ENCODE measurements at regions not wholly inside any gene's neighbourhood (a gene's known extent, or its start where the extent isn't known, plus 50 kb on each side); places are given as distances from the start of the nearest gene placed in this dataset.

GRCh38 chrX:121356850-121357171, 309.4 kb downstream of the GLUD2 start:
- Histone ChIP-seq H3K27ac (ENCODE audit: low read depth in 1 of 2, low read length in 2 of 2) (no peak overlapping the region), H3K4me1 (ENCODE audit: control insufficient read depth in 4 of 4, insufficient read depth in 4 of 4, low read length in 3 of 4) (no peaks in the 10 kb centered on the region), H3K9me3 (ENCODE audit: control insufficient read depth in 4 of 4, low read length in 3 of 4) (no peaks in the 10 kb centered on the region), H3K4me3 (ENCODE audit: low read depth in 1 of 3, low read length in 3 of 3) (no peak overlapping the region), H3K36me3 (ENCODE audit: control insufficient read depth in 4 of 4, insufficient read depth in 3 of 4, low read depth in 1 of 4, low read length in 3 of 4) (no peaks in the 10 kb centered on the region), H3K27me3 (ENCODE audit: control insufficient read depth in 4 of 4, insufficient read depth in 4 of 4, low read length in 3 of 4) (no peaks in the 10 kb centered on the region), H3K9ac (ENCODE audit: low read depth in 1 of 2, low read length in 2 of 2) (no peak overlapping the region)
- DNase-seq (ENCODE audit: low spot score) = no peak
- 96% methylated on average over 6 of the region's 6 CpGs for WGBS
- TF ChIP-seq CTCF (IDR thresholded peaks at IDR 0.05; ENCODE audit: low read depth, low read length, missing input control) = no peak
- TF ChIP-seq RAD21 (IDR thresholded peaks at IDR 0.05) = no peak
- TF ChIP-seq FOXA2 (IDR thresholded peaks at IDR 0.05) = no peak
- TF ChIP-seq NR2F2 (IDR thresholded peaks at IDR 0.05) = no peak
- TF ChIP-seq HNF4A (conservative IDR thresholded peaks at IDR 0.05) = no peak
- no peak for TF ChIP-seq HNF4G (IDR thresholded peaks at IDR 0.05)
- no peak for TF ChIP-seq YY1 (IDR thresholded peaks at IDR 0.05)
- TF ChIP-seq JUND (IDR thresholded peaks at IDR 0.05) = no peak
- no peak for TF ChIP-seq REST (IDR thresholded peaks at IDR 0.05)
- TF ChIP-seq ATF3 (IDR thresholded peaks at IDR 0.05) = no peak
- TF ChIP-seq EGR1 (IDR thresholded peaks at IDR 0.05; ENCODE audit: low read depth in 2 of 2) = no peak
- TF ChIP-seq MAX (IDR thresholded peaks at IDR 0.05) = no peak
- TF ChIP-seq RXRA (IDR thresholded peaks at IDR 0.05) = no peak
- no peak for TF ChIP-seq ZBTB33 (IDR thresholded peaks at IDR 0.05)
- TF ChIP-seq GABPA (IDR thresholded peaks at IDR 0.05 in 1 of 2, conservative IDR thresholded peaks at IDR 0.05 in 1 of 2) = no peak
- no peak for TF ChIP-seq TAF1 (conservative IDR thresholded peaks at IDR 0.05)

GRCh38 chrX:121360280-121360679, 312.9 kb downstream of the GLUD2 start:
- DNase-seq (ENCODE audit: low spot score) = no peak
- WGBS = 93% methylated on average over 1 of the region's 1 CpG
- no peaks in the 10 kb centered on the region for H3K9me3 ChIP-seq (ENCODE audit: control insufficient read depth in 4 of 4, low read length in 3 of 4)
- no peak overlapping the region for H3K4me3 ChIP-seq (ENCODE audit: low read depth in 1 of 3, low read length in 3 of 3)
- no peaks in the 10 kb centered on the region for H3K27me3 ChIP-seq (ENCODE audit: control insufficient read depth in 4 of 4, insufficient read depth in 4 of 4, low read length in 3 of 4)
- no peak overlapping the region for H3K27ac ChIP-seq (ENCODE audit: low read depth in 1 of 2, low read length in 2 of 2)
- TF ChIP-seq MAX (IDR thresholded peaks at IDR 0.05) (no peak), RXRA (IDR thresholded peaks at IDR 0.05) (no peak), RAD21 (IDR thresholded peaks at IDR 0.05) (no peak), NR2F2 (IDR thresholded peaks at IDR 0.05) (no peak), ZBTB33 (IDR thresholded peaks at IDR 0.05) (no peak), SP1 (IDR thresholded peaks at IDR 0.05) (no peak), FOXA1 (IDR thresholded peaks at IDR 0.05) (no peak)
- H3K4me1 ChIP-seq (ENCODE audit: control insufficient read depth in 4 of 4, insufficient read depth in 4 of 4, low read length in 3 of 4) = no peaks in the 10 kb centered on the region
- no peaks in the 10 kb centered on the region for H3K36me3 ChIP-seq (ENCODE audit: control insufficient read depth in 4 of 4, insufficient read depth in 3 of 4, low read depth in 1 of 4, low read length in 3 of 4)
- H3K9ac ChIP-seq (ENCODE audit: low read depth in 1 of 2, low read length in 2 of 2) = no peak overlapping the region
